GM06990 (cell line): ENCODE measurements at regions not wholly inside any gene's neighbourhood (a gene's known extent, or its start where the extent isn't known, plus 50 kb on each side); places are given as distances from the start of the nearest gene placed in this dataset.

Source experiments
- DNase-seq: peaks from one replicate; pipeline ENCODE4 v3.0.0-alpha.2; 2011; ENCODE audit not compliant: insufficient read length; ENCODE audit errors: extremely low read depth
- H3K27me3 ChIP-seq: replicated peaks from 2 replicates; pipeline ENCODE4 v1.6.0; 2011; ENCODE audit warnings: low read length; ENCODE audit not compliant: control insufficient read depth, insufficient read depth
- H3K36me3 ChIP-seq: 2 replicates; pipeline ENCODE4 v1.5.1; 2011; ENCODE audit warnings: low read length; ENCODE audit not compliant: control insufficient read depth, insufficient read depth
- H3K4me3 ChIP-seq: replicated peaks from 2 replicates; pipeline ENCODE4 v1.5.1; 2011; ENCODE audit warnings: low read depth, mild to moderate bottlenecking, control low read depth, low read length
- CTCF ChIP-seq: IDR thresholded peaks from 2 replicates; pipeline ENCODE4 v1.5.1; 2011; ENCODE audit warnings: low read length, control low read depth, mild to moderate bottlenecking, inconsistent platforms; ENCODE audit not compliant: insufficient read depth, poor library complexity, severe bottlenecking

- Histone ChIP-seq H3K36me3 (no peaks in the 10 kb centered on the region), H3K27me3 (no peaks in the 10 kb centered on the region), H3K4me3 (no peak overlapping the region)
- DNase-seq = no peak
- no peak for TF ChIP-seq CTCF
Observed at GRCh38 chr21:16572032-16572431, 842.2 kb downstream of the USP25 start.

GRCh38 chr21:16573578-16573977 is 843.8 kb downstream of the USP25 start:
- H3K4me3 ChIP-seq = no peak overlapping the region
- H3K27me3 ChIP-seq = no peaks in the 10 kb centered on the region
- no peak for TF ChIP-seq CTCF
- H3K36me3 ChIP-seq = no peaks in the 10 kb centered on the region
- DNase-seq = no peak

- DNase-seq = no peak
- H3K36me3 ChIP-seq = no peaks in the 10 kb centered on the region
- H3K27me3 ChIP-seq = no peaks in the 10 kb centered on the region
- no peak for TF ChIP-seq CTCF
- no peak overlapping the region for H3K4me3 ChIP-seq
Observed at GRCh38 chr21:16577975-16578374, 848.2 kb downstream of the USP25 start.

GRCh38 chr21:16578912-16579311 is 849.1 kb downstream of the USP25 start:
- H3K36me3 ChIP-seq = no peaks in the 10 kb centered on the region
- H3K27me3 ChIP-seq = no peaks in the 10 kb centered on the region
- no peak for TF ChIP-seq CTCF
- H3K4me3 ChIP-seq = no peak overlapping the region
- DNase-seq = no peak

GRCh38 chr21:16579538-16579937 is 849.8 kb downstream of the USP25 start:
- Histone ChIP-seq H3K27me3 (no peaks in the 10 kb centered on the region), H3K36me3 (no peaks in the 10 kb centered on the region), H3K4me3 (no peak overlapping the region)
- TF ChIP-seq CTCF = no peak
- no peak for DNase-seq

GRCh38 chr21:16580661-16581060 is 850.9 kb downstream of the USP25 start:
- Histone ChIP-seq H3K27me3 (no peaks in the 10 kb centered on the region), H3K4me3 (no peak overlapping the region), H3K36me3 (no peaks in the 10 kb centered on the region)
- DNase-seq = no peak
- TF ChIP-seq CTCF = no peak
